SK-N-SH (cell line): ENCODE measurements at regions not wholly inside any gene's neighbourhood (a gene's known extent, or its start where the extent isn't known, plus 50 kb on each side); places are given as distances from the start of the nearest gene placed in this dataset.

Experiments
- CTCF ChIA-PET: fragments of 300-600, 350-600 bp; formaldehyde crosslinking; extraction: SDS; loops from one replicate; lab custom pipeline; 2021; lab: Yijun Ruan, JAX
- POLR2A ChIA-PET: fragments of 350-600 bp; sonication (Branson Sonifier 250); formaldehyde crosslinking; extraction: SDS; loops from one replicate; lab custom pipeline; 2020; ENCODE audit warnings: antibody characterized with exemption, inconsistent platforms; lab: Yijun Ruan, JAX
- DNase-seq: peaks from one replicate; pipeline ENCODE4 v3.0.0; 2012
- H2AFZ ChIP-seq: fragments of 200-600 bp; sonication (generic); 2 replicates; pipeline ENCODE4 v1.8.1; 2016; ENCODE audit warnings: antibody characterized with exemption, mild to moderate bottlenecking, low read depth
- H3F3A ChIP-seq: fragments of 200-600 bp; sonication (generic); replicated peaks from 2 replicates; pipeline ENCODE3; 2016; ENCODE audit warnings: antibody characterized with exemption, mild to moderate bottlenecking; ENCODE audit not compliant: insufficient read depth
- H3K27ac ChIP-seq, 2 experiments: fragments of 200-500 bp in 1 of 2; fragments of 200-600 bp in 1 of 2; sonication (Bioruptor generic) in 1 of 2; sonication (generic), shearing (Covaris generic) in 1 of 2; 2 replicates each; pipeline versions ENCODE4 v1.5.1 to v1.6.1; 2014 to 2016; ENCODE audit warnings: low read depth in 2 of 2, inconsistent platforms in 1 of 2, low read length in 1 of 2, mild to moderate bottlenecking in 1 of 2, mixed read lengths in 1 of 2
- H3K27me3 ChIP-seq: fragments of 200-600 bp; sonication (generic), shearing (Covaris generic); 2 replicates; pipeline ENCODE4 v1.6.1; 2016; ENCODE audit warnings: mixed run types; ENCODE audit not compliant: insufficient read depth
- H3K36me3 ChIP-seq, 2 experiments: fragments of 200-500 bp in 1 of 2; fragments of 200-600 bp in 1 of 2; sonication (Bioruptor generic) in 1 of 2; sonication (generic) in 1 of 2; replicated peaks in 1 of 2; 2 replicates each; pipeline versions ENCODE3 to v1.5.1; 2014 to 2016; ENCODE audit warnings: low read length in 1 of 2, mild to moderate bottlenecking in 1 of 2; ENCODE audit not compliant: insufficient read depth in 2 of 2, control insufficient read depth in 1 of 2
- H3K4me1 ChIP-seq, 2 experiments: fragments of 200-500 bp in 1 of 2; fragments of 200-600 bp in 1 of 2; sonication (Bioruptor generic) in 1 of 2; sonication (generic), shearing (Covaris generic) in 1 of 2; 2 replicates each; pipeline versions ENCODE4 v1.5.1 to v1.6.1; 2014 to 2016; ENCODE audit warnings: low read depth in 1 of 2, low read length in 1 of 2, mixed run types in 1 of 2; ENCODE audit not compliant: insufficient read depth in 2 of 2, control insufficient read depth in 1 of 2
- H3K4me2 ChIP-seq: fragments of 200-600 bp; sonication (generic), shearing (Covaris generic); 2 replicates; pipeline ENCODE4 v1.6.1; 2017; ENCODE audit warnings: mixed run types
- H3K4me3 ChIP-seq, 2 experiments: fragments of 200-500 bp in 1 of 2; fragments of 200-600 bp in 1 of 2; sonication (Bioruptor generic) in 1 of 2; sonication (generic), shearing (Covaris generic) in 1 of 2; 2 replicates each; pipeline versions ENCODE4 v1.5.1 to v1.8.1; 2014 to 2016; ENCODE audit warnings: low read depth in 2 of 2, inconsistent platforms in 1 of 2, low read length in 1 of 2, mild to moderate bottlenecking in 1 of 2, mixed read lengths in 1 of 2, moderate library complexity in 1 of 2
- H3K79me2 ChIP-seq: fragments of 200-600 bp; sonication (generic); 2 replicates; pipeline ENCODE4 v1.8.1; 2017; ENCODE audit warnings: mild to moderate bottlenecking; ENCODE audit not compliant: insufficient read depth
- H3K9ac ChIP-seq: fragments of 200-600 bp; sonication (generic); 2 replicates; pipeline ENCODE4 v1.6.1; 2017; ENCODE audit warnings: mixed run types
- H3K9me2 ChIP-seq: fragments of 200-600 bp; sonication (generic); 2 replicates; pipeline ENCODE4 v1.6.1; 2017; ENCODE audit warnings: mixed run types
- H3K9me3 ChIP-seq: fragments of 200-600 bp; sonication (generic); 2 replicates; pipeline ENCODE4 v1.6.1; 2017; ENCODE audit warnings: mixed run types, mild to moderate bottlenecking, moderate library complexity
- H4K20me1 ChIP-seq: fragments of 200-600 bp; sonication (generic); 2 replicates; pipeline ENCODE4 v1.6.1; 2017; ENCODE audit warnings: mild to moderate bottlenecking, mixed run types; ENCODE audit not compliant: insufficient read depth
- CHD2 ChIP-seq: fragments of 150-350 bp; IDR thresholded peaks from 2 replicates; pipeline ENCODE4 v1.6.1; 2018; ENCODE audit warnings: low read length; ENCODE audit not compliant: partially characterized antibody
- ELF1 ChIP-seq: IDR thresholded peaks from 2 replicates; pipeline ENCODE4 v1.4.0; 2012
- EZH2phosphoT487 ChIP-seq: fragments of 200-600 bp; sonication (generic); IDR thresholded peaks from 2 replicates; pipeline ENCODE4 v1.6.1; 2017; ENCODE audit warnings: low read depth, mixed run types, mild to moderate bottlenecking, antibody characterized with exemption, moderate library complexity, borderline replicate concordance
- FOSL2 ChIP-seq: IDR thresholded peaks from 2 replicates; pipeline ENCODE4 v1.4.0; 2012; ENCODE audit warnings: low read depth, mild to moderate bottlenecking, moderate library complexity, borderline replicate concordance
- GABPA ChIP-seq: IDR thresholded peaks from 2 replicates; pipeline ENCODE4 v1.4.0; 2012; ENCODE audit warnings: low read depth, mild to moderate bottlenecking
- MEF2A ChIP-seq: IDR thresholded peaks from 2 replicates; pipeline ENCODE4 v1.4.0; 2012; ENCODE audit warnings: low read depth, borderline replicate concordance
- NFIC ChIP-seq: IDR thresholded peaks from 2 replicates; pipeline ENCODE4 v1.4.0; 2012; ENCODE audit warnings: borderline replicate concordance
- NRF1 ChIP-seq: IDR thresholded peaks from 2 replicates; pipeline ENCODE4 v1.6.1; 2012; ENCODE audit warnings: low read depth, mild to moderate bottlenecking, low read length
- POLR2AphosphoS5 ChIP-seq: IDR thresholded peaks from 2 replicates; pipeline ENCODE4 v1.6.1; 2012; ENCODE audit warnings: low read depth, low read length
- RAD21 ChIP-seq: IDR thresholded peaks from 2 replicates; pipeline ENCODE4 v1.6.1; 2012; ENCODE audit warnings: mild to moderate bottlenecking, low read length
- RFX5 ChIP-seq: IDR thresholded peaks from 2 replicates; pipeline ENCODE4 v1.6.1; 2012; ENCODE audit warnings: mild to moderate bottlenecking, improper control_type of control experiment, low read length
- SIN3A ChIP-seq: IDR thresholded peaks from 2 replicates; pipeline ENCODE4 v1.6.1; 2012; ENCODE audit warnings: low read depth, mild to moderate bottlenecking, low read length, moderate library complexity, borderline replicate concordance
- TCF12 ChIP-seq: IDR thresholded peaks from 2 replicates; pipeline ENCODE4 v1.4.0; 2012
- TEAD4 ChIP-seq: IDR thresholded peaks from 2 replicates; pipeline ENCODE4 v1.4.0; 2012; ENCODE audit warnings: mild to moderate bottlenecking, borderline replicate concordance; ENCODE audit not compliant: insufficient read depth
- WGBS: methylation state at CpG from one replicate; pipeline ENCODE4 v1.1.6; 2017; ENCODE audit warnings: low lambda C conversion rate; 5-methylcytosine and 5-hydroxymethylcytosine counted together
- TF ChIP-seq, protein P1 (sequence below): IDR thresholded peaks from 2 replicates; pipeline ENCODE4; 2012
- TF ChIP-seq, protein P2 (sequence below): IDR thresholded peaks from 2 replicates; pipeline ENCODE4 v1.6.1; 2012; ENCODE audit warnings: mild to moderate bottlenecking, low read depth, low read length, moderate library complexity
- TF ChIP-seq, protein P3 (sequence below): IDR thresholded peaks from 2 replicates; pipeline ENCODE4 v1.4.0; 2012; ENCODE audit warnings: low read depth, borderline replicate concordance
- TF ChIP-seq, protein P4 (sequence below): IDR thresholded peaks from 2 replicates; pipeline ENCODE4 v1.4.0; 2012; ENCODE audit warnings: low read depth

DNA sequence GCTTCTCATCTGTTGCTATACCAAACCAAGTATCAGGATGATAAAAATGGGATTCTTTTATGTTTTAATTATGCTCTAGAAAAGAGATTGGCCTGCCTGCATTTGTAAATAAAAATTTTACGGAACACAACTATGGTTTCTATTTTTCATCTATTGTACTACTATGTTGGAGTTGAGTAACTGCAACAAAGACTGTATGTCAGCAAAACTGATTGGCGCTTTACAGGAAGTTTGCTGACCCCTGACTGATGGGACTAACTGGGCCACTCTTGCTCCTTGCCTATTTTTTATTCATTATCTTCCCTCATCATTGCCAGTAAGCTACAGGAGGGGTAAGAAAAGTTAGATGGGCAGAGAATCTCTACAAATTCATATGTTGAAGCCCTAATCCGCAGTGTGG lies 242.3 kb downstream of the FSIP2 start:
- 82% methylated on average over 3 of the region's 3 CpGs for WGBS
- DNase-seq, result no peak
- no peak overlapping the region for H3K27ac ChIP-seq
- H3K4me1 ChIP-seq, result peaks cover 0 to 7% of the 10 kb centered on the region in 2 experiments; a peak in 2 of 4 replicates
- POLR2A ChIA-PET, result no interaction called here
- H3K36me3 ChIP-seq, result no peaks in the 10 kb centered on the region
- no peaks in the 10 kb centered on the region for H3K9me2 ChIP-seq
- H3K4me3 ChIP-seq, result no peak overlapping the region
- no peaks in the 10 kb centered on the region for H3F3A ChIP-seq
- H3K27me3 ChIP-seq, result no peaks in the 10 kb centered on the region
- TF ChIP-seq, protein P1, sequence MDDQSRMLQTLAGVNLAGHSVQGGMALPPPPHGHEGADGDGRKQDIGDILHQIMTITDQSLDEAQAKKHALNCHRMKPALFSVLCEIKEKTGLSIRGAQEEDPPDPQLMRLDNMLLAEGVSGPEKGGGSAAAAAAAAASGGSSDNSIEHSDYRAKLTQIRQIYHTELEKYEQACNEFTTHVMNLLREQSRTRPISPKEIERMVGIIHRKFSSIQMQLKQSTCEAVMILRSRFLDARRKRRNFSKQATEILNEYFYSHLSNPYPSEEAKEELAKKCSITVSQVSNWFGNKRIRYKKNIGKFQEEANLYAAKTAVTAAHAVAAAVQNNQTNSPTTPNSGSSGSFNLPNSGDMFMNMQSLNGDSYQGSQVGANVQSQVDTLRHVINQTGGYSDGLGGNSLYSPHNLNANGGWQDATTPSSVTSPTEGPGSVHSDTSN, result no peak
- TF ChIP-seq, protein P2, sequence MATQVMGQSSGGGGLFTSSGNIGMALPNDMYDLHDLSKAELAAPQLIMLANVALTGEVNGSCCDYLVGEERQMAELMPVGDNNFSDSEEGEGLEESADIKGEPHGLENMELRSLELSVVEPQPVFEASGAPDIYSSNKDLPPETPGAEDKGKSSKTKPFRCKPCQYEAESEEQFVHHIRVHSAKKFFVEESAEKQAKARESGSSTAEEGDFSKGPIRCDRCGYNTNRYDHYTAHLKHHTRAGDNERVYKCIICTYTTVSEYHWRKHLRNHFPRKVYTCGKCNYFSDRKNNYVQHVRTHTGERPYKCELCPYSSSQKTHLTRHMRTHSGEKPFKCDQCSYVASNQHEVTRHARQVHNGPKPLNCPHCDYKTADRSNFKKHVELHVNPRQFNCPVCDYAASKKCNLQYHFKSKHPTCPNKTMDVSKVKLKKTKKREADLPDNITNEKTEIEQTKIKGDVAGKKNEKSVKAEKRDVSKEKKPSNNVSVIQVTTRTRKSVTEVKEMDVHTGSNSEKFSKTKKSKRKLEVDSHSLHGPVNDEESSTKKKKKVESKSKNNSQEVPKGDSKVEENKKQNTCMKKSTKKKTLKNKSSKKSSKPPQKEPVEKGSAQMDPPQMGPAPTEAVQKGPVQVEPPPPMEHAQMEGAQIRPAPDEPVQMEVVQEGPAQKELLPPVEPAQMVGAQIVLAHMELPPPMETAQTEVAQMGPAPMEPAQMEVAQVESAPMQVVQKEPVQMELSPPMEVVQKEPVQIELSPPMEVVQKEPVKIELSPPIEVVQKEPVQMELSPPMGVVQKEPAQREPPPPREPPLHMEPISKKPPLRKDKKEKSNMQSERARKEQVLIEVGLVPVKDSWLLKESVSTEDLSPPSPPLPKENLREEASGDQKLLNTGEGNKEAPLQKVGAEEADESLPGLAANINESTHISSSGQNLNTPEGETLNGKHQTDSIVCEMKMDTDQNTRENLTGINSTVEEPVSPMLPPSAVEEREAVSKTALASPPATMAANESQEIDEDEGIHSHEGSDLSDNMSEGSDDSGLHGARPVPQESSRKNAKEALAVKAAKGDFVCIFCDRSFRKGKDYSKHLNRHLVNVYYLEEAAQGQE, result no peak
- no peak for TF ChIP-seq CHD2
- CTCF ChIA-PET, result interaction anchor here (0.6 to 1.4 kb wide), 3 partner anchors 33 to 87 kb away, joined by 3 read pairs; no protein-coding TSS in a partner anchor
- H3K9ac ChIP-seq, result no peak overlapping the region
- no peaks in the 10 kb centered on the region for H3K9me3 ChIP-seq
- no peak overlapping the region for H3K4me2 ChIP-seq
- H4K20me1 ChIP-seq, result no peaks in the 10 kb centered on the region
- H3K79me2 ChIP-seq, result no peaks in the 10 kb centered on the region
- no peak overlapping the region for H2AFZ ChIP-seq

DNA sequence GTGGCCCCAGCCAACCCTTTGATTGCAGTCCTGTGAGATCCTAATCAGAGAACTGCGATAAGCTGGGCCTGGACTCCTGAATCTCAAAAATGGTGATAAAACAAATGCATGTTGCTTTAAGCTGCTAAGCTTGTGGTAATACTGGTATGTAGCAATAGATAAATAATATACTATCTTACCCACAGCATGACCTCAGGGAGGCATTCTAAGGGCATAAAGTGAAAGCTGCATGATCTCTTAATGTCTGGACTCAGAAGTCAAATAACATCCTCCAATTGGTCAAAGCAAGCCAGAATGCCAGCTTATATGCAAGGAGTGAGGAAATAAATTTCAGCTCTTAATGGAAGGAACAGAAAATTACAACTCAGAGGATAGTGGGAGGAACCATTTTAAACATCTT lies 246.1 kb downstream of the FSIP2 start:
- H3K9me3 ChIP-seq, result no peaks in the 10 kb centered on the region
- no peak overlapping the region for H3K27ac ChIP-seq
- H2AFZ ChIP-seq, result no peak overlapping the region
- ChIA-PET POLR2A (no interaction called here), CTCF (no interaction called here)
- H3K4me2 ChIP-seq, result no peak overlapping the region
- DNase-seq, result no peak
- H3K79me2 ChIP-seq, result no peaks in the 10 kb centered on the region
- H4K20me1 ChIP-seq, result no peaks in the 10 kb centered on the region
- H3K9ac ChIP-seq, result no peak overlapping the region
- 75% methylated on average over 1 of the region's 1 CpG for WGBS
- H3K4me1 ChIP-seq, result peaks cover 0 to 4% of the 10 kb centered on the region in 2 experiments; a peak in 2 of 4 replicates
- no peaks in the 10 kb centered on the region for H3K9me2 ChIP-seq
- H3K4me3 ChIP-seq, result no peak overlapping the region
- TF ChIP-seq MEF2A (no peak), EZH2phosphoT487 (no peak), RFX5 (no peak), SIN3A (no peak), FOSL2 (no peak), NFIC (no peak), RAD21 (no peak), GABPA (no peak), NRF1 (no peak), POLR2AphosphoS5 (no peak), ELF1 (no peak), TEAD4 (no peak), TCF12 (no peak)
- TF ChIP-seq, protein P2, result no peak
- TF ChIP-seq, protein P3, sequence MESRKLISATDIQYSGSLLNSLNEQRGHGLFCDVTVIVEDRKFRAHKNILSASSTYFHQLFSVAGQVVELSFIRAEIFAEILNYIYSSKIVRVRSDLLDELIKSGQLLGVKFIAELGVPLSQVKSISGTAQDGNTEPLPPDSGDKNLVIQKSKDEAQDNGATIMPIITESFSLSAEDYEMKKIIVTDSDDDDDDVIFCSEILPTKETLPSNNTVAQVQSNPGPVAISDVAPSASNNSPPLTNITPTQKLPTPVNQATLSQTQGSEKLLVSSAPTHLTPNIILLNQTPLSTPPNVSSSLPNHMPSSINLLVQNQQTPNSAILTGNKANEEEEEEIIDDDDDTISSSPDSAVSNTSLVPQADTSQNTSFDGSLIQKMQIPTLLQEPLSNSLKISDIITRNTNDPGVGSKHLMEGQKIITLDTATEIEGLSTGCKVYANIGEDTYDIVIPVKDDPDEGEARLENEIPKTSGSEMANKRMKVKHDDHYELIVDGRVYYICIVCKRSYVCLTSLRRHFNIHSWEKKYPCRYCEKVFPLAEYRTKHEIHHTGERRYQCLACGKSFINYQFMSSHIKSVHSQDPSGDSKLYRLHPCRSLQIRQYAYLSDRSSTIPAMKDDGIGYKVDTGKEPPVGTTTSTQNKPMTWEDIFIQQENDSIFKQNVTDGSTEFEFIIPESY, result no peak
- TF ChIP-seq, protein P4, sequence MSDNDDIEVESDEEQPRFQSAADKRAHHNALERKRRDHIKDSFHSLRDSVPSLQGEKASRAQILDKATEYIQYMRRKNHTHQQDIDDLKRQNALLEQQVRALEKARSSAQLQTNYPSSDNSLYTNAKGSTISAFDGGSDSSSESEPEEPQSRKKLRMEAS, result no peak
- H3K27me3 ChIP-seq, result no peaks in the 10 kb centered on the region
- no peaks in the 10 kb centered on the region for H3K36me3 ChIP-seq
- H3F3A ChIP-seq, result no peaks in the 10 kb centered on the region
